ENCODE measurements at regions not wholly inside any gene's neighbourhood (a gene's known extent, or its start where the extent isn't known, plus 50 kb on each side); places are given as distances from the start of the nearest gene placed in this dataset.

- no peak for TF ChIP-seq CTCF (IDR thresholded peaks at IDR 0.05; ENCODE audit: low read depth, low read length)
- no peak for DNase-seq (ENCODE audit: extremely low read depth, low read depth)
These were observed 1367.5 kb upstream of the PCDH9 start for GRCh38 chr13:68597641-68598040.

- no peak for TF ChIP-seq CTCF (IDR thresholded peaks at IDR 0.05; ENCODE audit: low read depth, low read length)
- DNase-seq (ENCODE audit: extremely low read depth, low read depth): no peak
These were observed 1358.5 kb upstream of the PCDH9 start for GRCh38 chr13:68588623-68589022.

DNA sequence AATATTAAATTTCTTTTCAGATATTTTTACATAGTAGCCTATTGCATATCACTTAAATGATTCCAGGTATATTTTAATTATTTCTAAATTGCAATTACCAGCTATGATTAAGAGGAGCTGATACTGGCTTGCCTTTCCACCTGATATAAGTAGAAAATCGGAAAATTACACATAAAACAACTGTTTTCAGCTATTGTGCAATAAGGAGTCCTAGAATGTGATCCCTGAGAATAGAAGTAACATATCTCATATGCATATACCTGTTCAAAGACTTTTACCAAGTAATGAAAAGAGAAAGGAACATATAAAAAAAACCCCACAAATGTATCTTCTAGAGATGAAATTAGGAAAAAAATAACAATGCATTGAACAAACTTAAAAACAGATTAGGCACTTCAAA is 1354.6 kb upstream of the PCDH9 start:
- no peak for TF ChIP-seq CTCF (IDR thresholded peaks at IDR 0.05; ENCODE audit: low read depth, low read length)

DNA sequence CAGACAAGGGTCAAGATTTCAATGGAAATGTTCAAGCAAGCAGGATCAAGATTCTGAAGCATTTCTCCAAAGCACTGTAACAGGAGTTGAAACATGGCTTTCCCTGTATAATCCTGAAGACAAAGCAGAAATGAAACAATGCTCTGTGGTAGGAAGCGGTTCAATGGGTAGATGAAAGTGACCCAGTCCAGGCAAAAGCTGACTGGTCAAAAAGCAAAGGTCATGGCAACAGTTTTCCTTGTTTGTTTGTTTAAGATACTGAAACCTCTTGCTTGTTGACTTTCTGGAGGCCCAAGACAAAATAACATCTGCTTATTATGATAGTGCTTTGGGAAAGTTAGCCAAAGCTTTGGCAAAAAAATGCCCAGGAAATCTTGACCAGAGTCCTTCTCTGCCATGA is 1343.9 kb upstream of the PCDH9 start:
- no peak for TF ChIP-seq CTCF (IDR thresholded peaks at IDR 0.05; ENCODE audit: low read depth, low read length)
- no peak for DNase-seq (ENCODE audit: extremely low read depth, low read depth)

More for the DNA sequence above, 1354.6 kb upstream of the PCDH9 start:
- no peak for DNase-seq (ENCODE audit: extremely low read depth, low read depth)

DNA sequence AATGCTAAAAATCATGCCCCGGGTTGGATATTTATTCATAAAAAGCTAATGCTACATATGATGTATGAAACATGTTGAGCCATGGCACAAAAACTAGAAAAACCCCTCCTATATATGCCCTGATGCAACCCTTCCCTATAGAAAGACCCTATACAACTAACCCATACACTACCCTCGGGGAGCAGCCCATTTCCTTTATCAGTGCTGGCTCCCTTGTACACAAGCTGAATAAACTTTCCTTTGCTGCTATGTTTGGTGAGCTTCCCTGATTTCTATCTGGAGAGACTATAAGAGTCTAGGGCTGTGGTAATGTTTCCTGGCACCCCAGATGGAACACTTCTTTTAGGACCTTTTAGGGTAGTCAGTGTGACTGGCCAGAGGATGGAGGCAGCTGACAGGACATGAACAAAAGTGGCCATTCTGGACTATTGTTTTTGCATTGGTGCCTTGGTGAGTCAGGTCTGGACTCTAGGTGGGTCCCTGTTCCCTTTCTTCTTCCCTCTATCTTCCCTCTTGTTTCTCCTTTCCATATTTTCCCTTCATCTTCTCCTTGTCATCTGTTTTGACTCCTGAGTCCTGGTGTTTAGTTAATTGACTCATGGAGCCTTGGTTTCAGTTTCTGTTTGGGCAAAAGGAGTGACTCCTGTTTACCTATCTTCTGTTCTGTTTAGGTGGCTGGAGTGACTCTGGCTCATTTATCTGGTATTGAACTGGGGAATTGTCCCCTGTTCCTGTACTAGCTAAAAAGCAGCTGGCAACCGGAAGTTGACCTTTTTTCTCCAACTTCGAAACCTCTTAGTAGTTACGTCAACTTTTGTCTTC is 1321.8 kb upstream of the PCDH9 start:
- DNase-seq (ENCODE audit: extremely low read depth, low read depth): no peak
- TF ChIP-seq CTCF (IDR thresholded peaks at IDR 0.05; ENCODE audit: low read depth, low read length): no peak

GRCh38 chr13:68550330-68550729 is 1320.2 kb upstream of the PCDH9 start:
- no peak for TF ChIP-seq CTCF (IDR thresholded peaks at IDR 0.05; ENCODE audit: low read depth, low read length)
- DNase-seq (ENCODE audit: extremely low read depth, low read depth): no peak

- TF ChIP-seq CTCF (IDR thresholded peaks at IDR 0.05; ENCODE audit: low read depth, low read length): no peak
- DNase-seq (ENCODE audit: extremely low read depth, low read depth): no peak
These were observed 1310.1 kb upstream of the PCDH9 start for GRCh38 chr13:68540244-68540643.
